ENCODE measurements at regions not wholly inside any gene's neighbourhood (a gene's known extent, or its start where the extent isn't known, plus 50 kb on each side); places are given as distances from the start of the nearest gene placed in this dataset.

DNA sequence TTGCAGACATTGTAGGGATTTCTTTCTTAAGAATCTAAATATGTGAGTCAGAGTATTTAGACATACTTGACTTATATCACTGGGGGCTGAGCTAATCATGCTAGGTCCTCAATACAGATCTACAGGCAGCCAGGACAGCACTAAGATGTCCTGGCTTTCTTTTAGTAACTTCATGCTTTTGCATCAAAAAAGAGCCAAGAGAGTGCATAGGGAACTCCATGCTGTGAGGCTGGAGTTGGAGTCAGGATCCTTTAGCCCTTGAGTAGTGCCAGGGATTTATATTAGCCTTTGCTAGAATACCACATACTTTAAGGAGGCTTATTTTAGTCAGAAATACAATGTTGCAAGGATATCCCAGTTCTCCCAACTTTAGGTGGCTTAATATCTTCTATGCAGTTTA is 289.7 kb downstream of the CCDC85A start:
- Histone ChIP-seq H3K4me1 (replicated peaks in 1 of 4; ENCODE audit: control insufficient read depth in 3 of 4, insufficient read depth in 4 of 4, low read length in 3 of 4) (peaks cover 2 to 11% (median 6%) of the 10 kb centered on the region in 4 experiments; a peak in 5 of 7 replicates), H3K79me2 (ENCODE audit: control insufficient read depth in 1 of 2, insufficient read depth in 2 of 2, low read length in 2 of 2) (no peaks in the 10 kb centered on the region), H2BK15ac (ENCODE audit: low read length) (no peak overlapping the region), H2BK20ac (ENCODE audit: low read length) (no peak overlapping the region), H3K9ac (replicated peaks in 1 of 4; ENCODE audit: extremely low read depth in 1 of 4, low read depth in 3 of 4, low read length in 3 of 4) (no peak overlapping the region), H3K9me3 (ENCODE audit: insufficient read depth in 2 of 2, low read depth in 1 of 2, low read length in 1 of 2) (no peaks in the 10 kb centered on the region), H3K18ac (ENCODE audit: extremely low read depth, low read length) (no peak overlapping the region), H4K20me1 (replicated peaks in 1 of 2; ENCODE audit: control insufficient read depth in 1 of 2, insufficient read depth in 2 of 2, low read length in 2 of 2) (no peaks in the 10 kb centered on the region), H3K79me1 (ENCODE audit: low read depth, low read length) (no peaks in the 10 kb centered on the region), H3K4me2 (ENCODE audit: insufficient read depth in 1 of 2, low read depth in 2 of 2, low read length in 2 of 2) (no peak overlapping the region; a peak in 1 of 4 replicates), H2AK5ac (ENCODE audit: low read depth, low read length) (no peak overlapping the region), H2BK5ac (ENCODE audit: low read depth, low read length) (no peak overlapping the region), H3K27me3 (replicated peaks in 1 of 4; ENCODE audit: control insufficient read depth in 3 of 4, extremely low read depth in 1 of 4, insufficient read depth in 3 of 4, low read length in 3 of 4) (no peaks in the 10 kb centered on the region), H4K5ac (ENCODE audit: insufficient read length, low read depth, low read length) (no peak overlapping the region), H4K8ac (ENCODE audit: extremely low read depth, insufficient read depth, low read length) (no peak overlapping the region), H3K4ac (replicated peaks; ENCODE audit: insufficient read length, low read depth, low read length) (no peak overlapping the region), H2BK12ac (ENCODE audit: low read depth, low read length) (no peak overlapping the region), H2BK120ac (replicated peaks; ENCODE audit: low read depth, low read length) (no peak overlapping the region), H3K36me3 (ENCODE audit: control insufficient read depth in 2 of 4, insufficient read depth in 4 of 4, low read length in 3 of 4) (no peaks in the 10 kb centered on the region), H3K23me2 (ENCODE audit: low read depth, low read length) (no peaks in the 10 kb centered on the region), H3K56ac (replicated peaks; ENCODE audit: insufficient read length, low read depth, low read length) (no peak overlapping the region), H3K23ac (ENCODE audit: insufficient read length) (no peak overlapping the region), H4K91ac (replicated peaks; ENCODE audit: insufficient read length, low read length) (no peak overlapping the region), H3K27ac (ENCODE audit: low read depth, low read length) (no peak overlapping the region), H3K4me3 (ENCODE audit: extremely low read depth in 1 of 4, insufficient read depth in 2 of 4, low read depth in 3 of 4, low read length in 4 of 4) (no peak overlapping the region), H2AFZ (ENCODE audit: low read length) (no peak overlapping the region), H3K14ac (ENCODE audit: insufficient read length) (no peak overlapping the region)
- ChIA-PET CTCF (ENCODE audit: partially characterized antibody) (interaction anchor here (0.9 to 1.7 kb wide), 3 partner anchors 10 to 28 kb away, joined by 3 to 7 read pairs (median 5); no protein-coding TSS in a partner anchor), POLR2A (ENCODE audit: partially characterized antibody) (no interaction called here)
- peak; percentile 7 for FAIRE-seq
- TF ChIP-seq, protein P1, sequence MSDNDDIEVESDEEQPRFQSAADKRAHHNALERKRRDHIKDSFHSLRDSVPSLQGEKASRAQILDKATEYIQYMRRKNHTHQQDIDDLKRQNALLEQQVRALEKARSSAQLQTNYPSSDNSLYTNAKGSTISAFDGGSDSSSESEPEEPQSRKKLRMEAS (IDR thresholded peaks at IDR 0.05) = no peak
- TF ChIP-seq ASH2L (IDR thresholded peaks at IDR 0.05; ENCODE audit: low read length) (peak; percentile 38), JUND (IDR thresholded peaks at IDR 0.05; ENCODE audit: low read length) (no peak), FOSL1 (IDR thresholded peaks at IDR 0.05; ENCODE audit: insufficient read depth, low read depth, low read length) (no peak), TEAD4 (IDR thresholded peaks at IDR 0.05; ENCODE audit: low read depth, low read length) (no peak)
- DNase-seq (ENCODE audit: low read depth in 1 of 2, low spot score in 2 of 2) = no peak

All from H1 (cell line).